ENCODE measurements at regions not wholly inside any gene's neighbourhood (a gene's known extent, or its start where the extent isn't known, plus 50 kb on each side); places are given as distances from the start of the nearest gene placed in this dataset.

DNA sequence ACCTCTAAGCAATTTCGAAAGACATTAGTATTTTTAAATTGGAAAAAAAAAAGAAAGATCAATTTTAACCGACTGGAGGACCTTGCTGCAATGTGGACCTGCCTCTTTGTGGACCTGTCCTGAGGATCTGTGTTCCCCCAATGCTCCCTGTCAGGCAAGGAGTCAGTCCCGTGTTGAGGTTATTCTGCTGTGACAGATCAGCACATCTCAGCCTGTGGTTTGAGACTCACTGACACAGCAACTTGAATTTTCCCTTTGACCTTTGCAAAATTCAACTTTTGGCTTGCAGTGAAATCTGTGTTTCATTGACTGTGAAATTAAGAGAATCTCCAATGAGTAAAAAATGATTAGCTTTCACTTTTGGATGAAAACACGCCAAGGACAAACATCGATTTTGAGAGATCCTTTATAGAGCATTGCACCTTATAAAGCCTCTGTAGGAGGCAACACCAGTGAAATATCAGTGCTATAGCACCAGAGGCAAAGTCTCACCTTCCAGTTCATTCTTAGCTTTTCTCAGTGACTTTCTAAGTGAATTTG, 186.9 kb downstream of the GPAT3 start:
- no peak for DNase-seq
- Histone ChIP-seq H3K4me3 (no peak overlapping the region), H3K36me3 (no peaks in the 10 kb centered on the region), H3K9me3 (no peaks in the 10 kb centered on the region), H3K4me1 (no peaks in the 10 kb centered on the region), H3K27ac (no peak overlapping the region), H3K27me3 (no peaks in the 10 kb centered on the region)
- intact Hi-C loops (cut with DNase I; ENCODE audit: low total_unique reads): no loop called here
- TF ChIP-seq, protein P1, sequence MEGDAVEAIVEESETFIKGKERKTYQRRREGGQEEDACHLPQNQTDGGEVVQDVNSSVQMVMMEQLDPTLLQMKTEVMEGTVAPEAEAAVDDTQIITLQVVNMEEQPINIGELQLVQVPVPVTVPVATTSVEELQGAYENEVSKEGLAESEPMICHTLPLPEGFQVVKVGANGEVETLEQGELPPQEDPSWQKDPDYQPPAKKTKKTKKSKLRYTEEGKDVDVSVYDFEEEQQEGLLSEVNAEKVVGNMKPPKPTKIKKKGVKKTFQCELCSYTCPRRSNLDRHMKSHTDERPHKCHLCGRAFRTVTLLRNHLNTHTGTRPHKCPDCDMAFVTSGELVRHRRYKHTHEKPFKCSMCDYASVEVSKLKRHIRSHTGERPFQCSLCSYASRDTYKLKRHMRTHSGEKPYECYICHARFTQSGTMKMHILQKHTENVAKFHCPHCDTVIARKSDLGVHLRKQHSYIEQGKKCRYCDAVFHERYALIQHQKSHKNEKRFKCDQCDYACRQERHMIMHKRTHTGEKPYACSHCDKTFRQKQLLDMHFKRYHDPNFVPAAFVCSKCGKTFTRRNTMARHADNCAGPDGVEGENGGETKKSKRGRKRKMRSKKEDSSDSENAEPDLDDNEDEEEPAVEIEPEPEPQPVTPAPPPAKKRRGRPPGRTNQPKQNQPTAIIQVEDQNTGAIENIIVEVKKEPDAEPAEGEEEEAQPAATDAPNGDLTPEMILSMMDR (IDR thresholded peaks at IDR 0.05): no peak

DNA sequence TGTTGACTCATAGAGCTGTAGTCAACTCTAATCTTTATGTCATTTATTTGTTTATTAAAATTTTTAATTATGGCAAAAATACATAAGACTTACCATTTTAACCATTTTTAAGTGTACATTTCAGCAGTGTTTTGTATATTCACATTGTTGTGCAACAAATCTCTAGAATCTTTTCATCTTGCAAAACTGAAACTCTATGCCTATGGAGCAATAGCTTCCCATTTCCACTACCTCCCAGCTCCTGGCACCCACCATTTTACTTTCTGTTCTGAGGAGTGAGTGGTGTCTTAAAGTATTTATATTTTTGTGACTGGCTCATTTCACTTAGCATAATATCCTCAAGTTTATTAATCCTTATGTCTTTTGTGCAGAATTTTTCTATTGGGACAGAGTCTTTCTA, 181.0 kb downstream of the GPAT3 start:
- Histone ChIP-seq H3K36me3 (no peaks in the 10 kb centered on the region), H3K4me1 (no peaks in the 10 kb centered on the region), H3K27me3 (no peaks in the 10 kb centered on the region), H3K4me3 (no peak overlapping the region), H3K27ac (no peak overlapping the region), H3K9me3 (no peaks in the 10 kb centered on the region)
- TF ChIP-seq, protein P1 (IDR thresholded peaks at IDR 0.05): no peak
- intact Hi-C loops (cut with DNase I; ENCODE audit: low total_unique reads): no loop called here
- no peak for DNase-seq

DNA sequence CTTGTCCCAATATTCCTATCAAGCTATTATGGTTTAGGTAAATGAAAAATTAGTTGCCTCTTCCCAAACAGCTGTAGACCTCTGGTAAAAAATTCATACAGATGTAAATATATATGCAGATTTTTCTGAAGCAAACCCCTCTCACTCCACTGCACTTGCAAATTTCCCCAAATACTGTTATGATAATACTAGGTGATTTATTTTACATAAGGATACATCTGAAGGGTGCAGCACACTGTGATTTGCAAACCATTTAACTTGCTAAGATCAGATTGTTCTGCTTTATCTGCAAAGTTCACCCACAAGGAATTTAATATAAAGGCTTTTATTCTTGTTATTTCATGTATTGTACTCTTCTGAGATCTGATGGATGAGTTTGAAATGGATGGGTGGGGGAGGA, 177.0 kb downstream of the GPAT3 start:
- Histone ChIP-seq H3K27me3 (no peaks in the 10 kb centered on the region), H3K9me3 (no peaks in the 10 kb centered on the region), H3K4me3 (no peak overlapping the region), H3K27ac (no peak overlapping the region), H3K36me3 (no peaks in the 10 kb centered on the region), H3K4me1 (no peaks in the 10 kb centered on the region)
- intact Hi-C loops (cut with DNase I; ENCODE audit: low total_unique reads): no loop called here
- DNase-seq: no peak
- TF ChIP-seq, protein P1 (IDR thresholded peaks at IDR 0.05): no peak

GRCh38 chr4:83709627-83710026, 173.7 kb downstream of the GPAT3 start:
- no peak overlapping the region for H3K4me3 ChIP-seq
- TF ChIP-seq, protein P1 (IDR thresholded peaks at IDR 0.05): no peak
- no peak for DNase-seq
- intact Hi-C loops (cut with DNase I; ENCODE audit: low total_unique reads): no loop called here
- no peaks in the 10 kb centered on the region for H3K36me3 ChIP-seq
- H3K9me3 ChIP-seq: no peaks in the 10 kb centered on the region
- no peak overlapping the region for H3K27ac ChIP-seq
- H3K27me3 ChIP-seq: no peaks in the 10 kb centered on the region
- H3K4me1 ChIP-seq: no peaks in the 10 kb centered on the region

DNA sequence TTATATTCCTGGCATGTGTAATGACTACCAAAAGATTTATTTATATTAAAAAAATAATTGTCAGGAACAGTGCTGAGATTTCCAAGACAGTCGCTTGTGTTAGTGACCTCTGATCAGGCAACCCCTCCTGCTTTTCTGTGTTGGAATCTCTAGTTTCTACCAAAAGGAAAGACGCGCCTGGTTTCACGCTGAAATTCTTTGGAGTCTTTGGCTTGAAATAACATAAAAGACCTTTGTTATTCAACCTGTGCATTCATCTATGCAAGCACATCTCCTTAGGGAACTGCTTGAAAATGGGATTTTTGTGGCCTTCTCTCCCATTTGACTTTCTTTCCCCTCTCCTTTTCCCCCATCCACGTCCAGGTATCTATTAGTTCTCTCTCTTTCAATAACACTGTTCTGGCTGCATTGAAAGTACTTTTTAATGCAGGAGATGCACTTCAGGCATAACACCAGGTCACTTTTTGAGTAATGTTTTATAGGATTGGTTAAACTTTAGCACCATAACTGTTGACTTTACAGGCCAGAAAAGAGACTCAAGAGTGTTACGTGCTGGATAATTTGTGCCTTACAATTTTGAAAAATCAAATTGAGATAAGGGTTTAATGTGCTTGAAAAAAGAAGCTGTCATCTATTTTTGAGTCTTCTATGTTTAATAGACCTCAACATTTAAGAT, 172.7 kb downstream of the GPAT3 start:
- Histone ChIP-seq H3K27ac (no peak overlapping the region), H3K36me3 (no peaks in the 10 kb centered on the region), H3K9me3 (no peaks in the 10 kb centered on the region), H3K4me1 (no peaks in the 10 kb centered on the region), H3K27me3 (no peaks in the 10 kb centered on the region), H3K4me3 (no peak overlapping the region)
- DNase-seq: no peak
- TF ChIP-seq, protein P1 (IDR thresholded peaks at IDR 0.05): no peak
- intact Hi-C loops (cut with DNase I; ENCODE audit: low total_unique reads): no loop called here
